ENCODE measurements at regions not wholly inside any gene's neighbourhood (a gene's known extent, or its start where the extent isn't known, plus 50 kb on each side); places are given as distances from the start of the nearest gene placed in this dataset.

DNA sequence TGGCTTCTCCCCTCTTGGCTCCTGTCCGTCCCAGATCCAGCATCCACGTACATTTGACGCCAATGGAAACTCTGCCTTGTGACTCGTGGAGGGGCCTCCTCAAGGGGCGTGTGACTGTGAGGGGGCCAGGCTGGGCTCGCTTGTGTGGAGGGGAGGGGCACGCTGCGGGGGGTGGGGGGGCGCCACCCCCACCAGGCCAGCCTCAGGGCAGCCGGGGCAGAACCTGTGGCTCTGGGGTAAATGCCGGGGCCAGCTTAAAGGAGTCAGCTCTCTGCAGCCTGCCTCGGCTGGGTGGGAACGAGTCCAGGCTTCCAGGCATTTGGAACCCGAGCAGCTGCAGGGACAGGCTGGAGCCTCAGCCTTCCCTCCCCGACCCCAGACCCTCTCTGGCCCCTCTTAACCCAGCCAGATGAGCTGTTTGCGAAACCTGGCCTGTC lies 94.1 kb downstream of the SIK1 start:
- H3K36me3 ChIP-seq = no peaks in the 10 kb centered on the region
- H3K27ac ChIP-seq = peak overlapping the region; percentile 95
- H3K27me3 ChIP-seq = no peaks in the 10 kb centered on the region
- H3K4me1 ChIP-seq (ENCODE audit: low read depth) = peaks cover 35% of the 10 kb centered on the region
- no peaks in the 10 kb centered on the region for H3K9me3 ChIP-seq (ENCODE audit: low read depth)
- TF ChIP-seq, protein P1, sequence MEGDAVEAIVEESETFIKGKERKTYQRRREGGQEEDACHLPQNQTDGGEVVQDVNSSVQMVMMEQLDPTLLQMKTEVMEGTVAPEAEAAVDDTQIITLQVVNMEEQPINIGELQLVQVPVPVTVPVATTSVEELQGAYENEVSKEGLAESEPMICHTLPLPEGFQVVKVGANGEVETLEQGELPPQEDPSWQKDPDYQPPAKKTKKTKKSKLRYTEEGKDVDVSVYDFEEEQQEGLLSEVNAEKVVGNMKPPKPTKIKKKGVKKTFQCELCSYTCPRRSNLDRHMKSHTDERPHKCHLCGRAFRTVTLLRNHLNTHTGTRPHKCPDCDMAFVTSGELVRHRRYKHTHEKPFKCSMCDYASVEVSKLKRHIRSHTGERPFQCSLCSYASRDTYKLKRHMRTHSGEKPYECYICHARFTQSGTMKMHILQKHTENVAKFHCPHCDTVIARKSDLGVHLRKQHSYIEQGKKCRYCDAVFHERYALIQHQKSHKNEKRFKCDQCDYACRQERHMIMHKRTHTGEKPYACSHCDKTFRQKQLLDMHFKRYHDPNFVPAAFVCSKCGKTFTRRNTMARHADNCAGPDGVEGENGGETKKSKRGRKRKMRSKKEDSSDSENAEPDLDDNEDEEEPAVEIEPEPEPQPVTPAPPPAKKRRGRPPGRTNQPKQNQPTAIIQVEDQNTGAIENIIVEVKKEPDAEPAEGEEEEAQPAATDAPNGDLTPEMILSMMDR (IDR thresholded peaks at IDR 0.05; ENCODE audit: low read depth, low read length) = no peak
- H3K4me3 ChIP-seq = no peak overlapping the region
- peak in 1 of 2 donors; percentile 49 for DNase-seq (ENCODE audit: low read depth in 1 of 2, low spot score in 1 of 2)

DNA sequence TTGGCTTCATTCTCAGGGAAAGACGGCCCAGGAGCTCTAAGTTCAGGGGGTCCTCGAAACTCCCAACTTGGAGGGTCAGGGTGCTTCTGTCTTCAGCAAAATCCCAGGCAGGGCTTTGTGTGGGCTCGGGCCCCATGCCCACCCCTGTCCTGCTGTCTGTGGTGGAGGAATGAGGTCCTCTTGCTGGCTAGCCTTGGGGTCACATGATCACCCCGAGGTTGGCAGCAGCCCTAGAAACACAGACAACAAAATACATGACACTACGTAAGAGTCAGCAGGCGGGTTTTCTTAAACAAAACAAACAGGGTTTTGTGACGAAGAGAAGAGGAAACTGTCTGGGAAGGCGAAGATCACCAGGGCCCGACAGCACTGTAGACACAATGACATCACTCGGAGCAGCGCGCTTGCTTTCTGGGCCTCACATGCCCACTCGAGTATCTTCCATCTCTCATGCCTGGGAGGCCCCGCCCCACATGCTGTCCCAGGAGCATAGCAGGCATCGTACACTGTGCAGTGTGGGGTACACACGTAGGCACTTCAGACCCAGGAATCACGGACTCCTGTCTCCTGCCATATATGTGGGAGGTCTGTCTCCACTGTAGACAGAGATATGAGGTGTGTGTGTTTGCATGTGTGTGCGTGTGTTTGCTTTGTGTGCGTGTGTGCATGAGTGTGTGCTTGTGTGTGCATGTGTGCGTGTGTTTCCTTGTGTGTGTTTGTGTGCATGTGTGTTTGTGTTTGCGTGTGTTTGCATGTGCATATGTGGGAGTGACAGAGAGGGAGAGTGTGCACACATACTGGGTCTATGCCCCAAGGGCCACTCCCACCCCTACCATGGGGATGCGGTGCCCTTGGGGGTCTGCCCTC lies 94.7 kb downstream of the SIK1 start:
- no peaks in the 10 kb centered on the region for H3K9me3 ChIP-seq (ENCODE audit: low read depth)
- peaks cover 38% of the 10 kb centered on the region for H3K4me1 ChIP-seq (ENCODE audit: low read depth)
- DNase-seq (ENCODE audit: low read depth in 1 of 2, low spot score in 1 of 2) = peak in 1 of 2 donors; percentile 93
- H3K36me3 ChIP-seq = no peaks in the 10 kb centered on the region
- no peaks in the 10 kb centered on the region for H3K27me3 ChIP-seq
- H3K27ac ChIP-seq = peak overlapping the region; percentile 95
- no peak overlapping the region for H3K4me3 ChIP-seq
- TF ChIP-seq, protein P1 (IDR thresholded peaks at IDR 0.05; ENCODE audit: low read depth, low read length) = no peak

DNA sequence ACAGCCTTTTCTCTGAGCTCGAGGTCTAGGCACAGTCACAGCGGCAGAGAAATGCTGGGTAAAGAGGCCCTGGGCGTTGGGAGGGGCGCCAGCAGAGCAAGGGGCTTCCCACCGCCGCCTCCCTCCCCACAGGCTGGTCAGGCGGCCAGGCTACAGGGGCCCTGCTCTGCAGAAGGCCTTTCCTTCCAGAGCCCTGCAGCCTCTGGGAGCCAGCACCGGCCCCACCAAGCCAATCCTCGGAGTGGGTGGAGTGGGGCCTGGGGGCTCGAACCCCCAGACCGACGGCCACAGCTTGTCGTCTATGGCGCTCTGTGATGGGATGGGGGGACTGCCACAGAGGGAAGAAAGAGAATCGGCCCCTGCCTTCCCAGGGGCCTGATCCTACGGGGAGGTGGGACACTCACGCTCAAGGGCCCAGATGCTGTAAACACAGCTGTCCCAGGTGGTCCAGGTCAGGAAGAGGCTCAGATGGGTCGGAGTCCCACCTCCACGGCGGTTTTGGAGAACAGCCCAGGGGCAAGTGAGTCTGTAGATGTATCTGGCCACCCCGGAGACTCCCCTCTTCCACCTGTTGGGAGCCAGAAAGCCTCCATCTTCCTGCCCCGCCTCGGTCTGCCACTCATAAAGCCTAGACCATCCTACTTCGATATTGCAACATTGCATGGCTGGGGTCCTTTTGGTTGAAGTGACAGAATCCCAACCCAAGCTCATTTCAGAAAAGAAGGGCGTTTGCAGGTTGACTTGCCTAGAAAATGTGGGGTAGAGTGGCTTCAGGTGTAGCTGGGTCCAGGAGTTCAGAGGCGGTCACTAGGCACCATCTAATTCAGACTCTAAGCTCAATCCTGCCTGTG lies 95.6 kb downstream of the SIK1 start:
- no peaks in the 10 kb centered on the region for H3K36me3 ChIP-seq
- no peak overlapping the region for H3K4me3 ChIP-seq
- H3K27ac ChIP-seq = peak overlapping the region; percentile 95
- TF ChIP-seq, protein P1 (IDR thresholded peaks at IDR 0.05; ENCODE audit: low read depth, low read length) = no peak
- H3K4me1 ChIP-seq (ENCODE audit: low read depth) = peaks cover 44% of the 10 kb centered on the region
- H3K9me3 ChIP-seq (ENCODE audit: low read depth) = no peaks in the 10 kb centered on the region
- no peaks in the 10 kb centered on the region for H3K27me3 ChIP-seq
- DNase-seq (ENCODE audit: low read depth in 1 of 2, low spot score in 1 of 2) = no peak

DNA sequence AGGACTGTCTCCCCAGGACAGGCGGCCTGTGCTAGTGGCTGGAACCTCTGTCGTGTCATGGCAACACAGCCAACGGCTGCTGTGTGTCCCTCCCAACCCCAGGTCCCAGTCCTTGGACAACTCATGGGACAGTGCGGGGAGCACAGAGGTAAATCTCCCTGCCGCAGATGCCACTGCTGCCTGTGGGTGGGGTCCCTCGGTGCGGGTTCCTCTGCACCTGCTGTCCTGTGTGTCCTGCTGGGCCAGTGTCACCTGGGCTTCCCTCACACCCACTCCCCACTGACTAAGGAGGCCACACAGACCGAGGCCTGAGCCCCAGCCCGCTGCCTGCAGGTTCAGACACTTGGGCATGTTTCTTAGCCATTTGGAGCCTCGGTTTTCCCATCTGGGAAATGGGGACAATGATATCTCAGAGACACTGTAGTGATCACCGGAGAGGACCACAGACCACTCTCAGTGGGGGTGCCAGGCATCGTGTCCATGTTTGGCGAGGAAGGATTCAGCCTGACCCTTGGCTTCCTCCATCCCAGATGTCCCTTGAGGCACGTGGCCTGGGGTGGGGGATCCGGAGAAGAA lies 96.5 kb downstream of the SIK1 start:
- Histone ChIP-seq H3K4me1 (ENCODE audit: low read depth) (peaks cover 47% of the 10 kb centered on the region), H3K36me3 (no peaks in the 10 kb centered on the region), H3K9me3 (ENCODE audit: low read depth) (no peaks in the 10 kb centered on the region), H3K27ac (no peak overlapping the region), H3K4me3 (no peak overlapping the region), H3K27me3 (no peaks in the 10 kb centered on the region)
- TF ChIP-seq, protein P1 (IDR thresholded peaks at IDR 0.05; ENCODE audit: low read depth, low read length) = no peak
- DNase-seq (ENCODE audit: low read depth in 1 of 2, low spot score in 1 of 2) = no peak

DNA sequence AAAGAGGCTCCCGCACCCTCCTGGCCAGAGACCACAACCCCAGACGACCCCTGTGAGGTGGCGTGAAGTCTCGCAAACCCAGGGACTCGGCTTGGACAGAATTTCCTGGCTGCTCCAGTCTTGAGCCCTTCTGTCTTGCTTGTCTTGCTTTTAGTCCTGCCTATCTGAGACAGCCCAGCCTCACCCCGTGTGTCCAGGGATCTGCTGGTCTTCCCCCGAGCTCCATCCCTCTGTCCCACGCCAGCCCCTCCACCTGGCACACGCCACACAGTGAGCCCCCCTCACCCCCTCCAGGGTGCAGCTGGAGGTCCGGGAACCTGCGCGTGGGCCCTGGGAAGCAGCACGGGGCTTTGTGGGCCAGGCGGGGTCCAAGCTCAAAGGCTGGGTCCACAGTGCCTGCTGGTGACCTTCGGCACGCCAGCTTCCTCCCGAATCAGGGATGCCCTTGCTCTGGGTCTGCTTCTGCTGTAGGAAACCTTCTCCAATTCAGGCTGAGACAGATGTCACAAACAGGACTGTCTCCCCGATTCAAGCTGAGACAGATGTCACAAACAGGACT lies 97.1 kb downstream of the SIK1 start:
- TF ChIP-seq, protein P1 (IDR thresholded peaks at IDR 0.05; ENCODE audit: low read depth, low read length) = no peak
- no peak for DNase-seq (ENCODE audit: low read depth in 1 of 2, low spot score in 1 of 2)
- Histone ChIP-seq H3K27ac (peak overlapping the region; percentile 25), H3K9me3 (ENCODE audit: low read depth) (no peaks in the 10 kb centered on the region), H3K4me1 (ENCODE audit: low read depth) (peaks cover 47% of the 10 kb centered on the region), H3K27me3 (no peaks in the 10 kb centered on the region), H3K4me3 (no peak overlapping the region), H3K36me3 (no peaks in the 10 kb centered on the region)
